Amniotic epithelial cell (primary cell): ENCODE measurements at regions not wholly inside any gene's neighbourhood (a gene's known extent, or its start where the extent isn't known, plus 50 kb on each side); places are given as distances from the start of the nearest gene placed in this dataset.
A peak's percentile ranks its signal among the peaks of the same experiment; 100 is the strongest.

ENCODE experiments used
- DNase-seq: peaks from one replicate; pipeline ENCODE4 v3.0.0-alpha.2; 2010; ENCODE audit warnings: low read depth

DNA sequence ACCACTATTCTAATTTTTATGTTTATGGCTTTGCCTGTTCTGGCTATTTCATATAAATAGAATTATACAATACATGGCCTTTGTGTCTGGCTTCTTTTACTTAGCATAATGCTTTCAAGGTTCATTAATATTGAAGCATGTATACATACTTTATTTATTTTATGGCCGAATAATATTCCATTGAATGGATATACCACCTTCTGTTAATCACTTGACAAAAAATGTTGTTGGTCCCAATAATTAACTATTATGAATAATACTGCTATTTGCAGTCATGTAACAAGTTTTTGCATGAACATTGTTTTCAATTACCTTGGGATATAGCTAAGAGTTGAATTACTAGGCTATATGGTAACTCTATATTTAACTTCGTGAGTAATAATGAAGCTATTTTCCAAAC, 767.5 kb downstream of the INHBA start:
- DNase-seq: no peak

GRCh38 chr7:40923626-40924025, 779.3 kb downstream of the INHBA start:
- no peak for DNase-seq

DNA sequence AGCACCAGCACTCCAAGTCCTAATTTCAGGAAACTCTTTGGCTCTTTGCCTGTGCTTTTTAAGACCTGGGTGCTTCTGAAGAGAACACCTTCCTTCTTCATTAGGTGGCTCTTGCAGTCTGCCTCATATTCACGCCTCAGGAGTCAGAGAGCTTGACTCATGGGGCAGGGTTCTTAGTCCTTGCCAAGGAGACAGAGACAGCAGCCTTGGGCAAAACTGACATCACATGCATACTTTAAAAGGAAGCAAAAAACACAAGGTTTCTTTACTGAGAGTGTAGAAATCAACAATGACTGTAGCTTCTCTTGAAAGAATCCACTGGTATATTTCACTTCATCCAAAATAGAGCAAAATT, 780.6 kb downstream of the INHBA start:
- peak; percentile 68 for DNase-seq

GRCh38 chr7:40921589-40922315, 781.1 kb downstream of the INHBA start:
- DNase-seq: no peak

- DNase-seq: peak; percentile 92
Measured at GRCh38 chr7:40918701-40919271, 784.0 kb downstream of the SUGCT start.

GRCh38 chr7:40916813-40917212, 782.0 kb downstream of the SUGCT start:
- DNase-seq: peak; percentile 64

GRCh38 chr7:40915071-40915470, 780.3 kb downstream of the SUGCT start:
- peak; percentile 80 for DNase-seq
